HFF-Myc (cell line): ENCODE measurements at regions not wholly inside any gene's neighbourhood (a gene's known extent, or its start where the extent isn't known, plus 50 kb on each side); places are given as distances from the start of the nearest gene placed in this dataset.
"Not testable (repeated sequence)": the region's sequence is repeated elsewhere in the genome, so short reads cannot be mapped to it uniquely, and the experiment has no call there.

ENCODE experiments used
- DNase-seq: peaks from one replicate; pipeline ENCODE4 v3.0.0-alpha.2; 2011; ENCODE audit warnings: low read depth; ENCODE audit errors: extremely low read depth
- H3K4me3 ChIP-seq: replicated peaks from 2 replicates; pipeline ENCODE4 v1.5.1; 2011; ENCODE audit warnings: low read depth, mild to moderate bottlenecking, control low read depth, low read length
- CTCF ChIP-seq: IDR thresholded peaks from 2 replicates; pipeline ENCODE4 v1.5.1; 2012; ENCODE audit warnings: mild to moderate bottlenecking, low read depth, low read length, control low read depth; ENCODE audit errors: missing control alignments

- no peak for TF ChIP-seq CTCF
- no peak overlapping the region for H3K4me3 ChIP-seq
- DNase-seq = no peak
These were observed 86.9 kb downstream of the GGTLC2 start for GRCh38 chr22:22731374-22731676.

- DNase-seq, H3K4me3 ChIP-seq: not testable (repeated sequence)
These were observed 88.6 kb downstream of the GGTLC2 start for GRCh38 chr22:22733006-22733405.

DNA sequence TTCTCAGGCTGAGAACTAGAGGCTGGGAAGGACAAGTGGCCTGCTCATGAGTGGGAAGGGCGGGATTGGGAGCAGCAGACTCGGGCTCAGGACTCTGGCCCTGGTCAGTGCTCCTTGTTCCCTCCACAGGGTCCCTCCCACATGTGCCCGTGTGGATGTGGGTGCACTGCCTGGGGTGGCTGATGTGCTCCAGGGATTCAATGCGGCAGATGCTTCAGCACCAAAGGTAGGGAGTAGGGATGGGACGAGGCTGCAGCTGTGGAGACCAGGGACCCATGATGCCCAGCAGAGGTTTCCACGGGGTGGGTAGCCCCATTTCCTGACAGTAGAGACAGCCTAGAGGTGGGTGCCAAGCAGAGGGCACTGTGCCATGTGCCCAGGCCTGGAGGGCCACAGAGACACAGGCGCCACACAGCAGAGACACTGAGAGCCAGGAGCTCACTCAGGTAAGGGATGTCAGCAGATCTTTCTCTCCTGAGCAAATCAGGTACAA, 89.5 kb downstream of the GGTLC2 start:
- no peak overlapping the region for H3K4me3 ChIP-seq
- TF ChIP-seq CTCF = no peak
- DNase-seq = no peak

DNA sequence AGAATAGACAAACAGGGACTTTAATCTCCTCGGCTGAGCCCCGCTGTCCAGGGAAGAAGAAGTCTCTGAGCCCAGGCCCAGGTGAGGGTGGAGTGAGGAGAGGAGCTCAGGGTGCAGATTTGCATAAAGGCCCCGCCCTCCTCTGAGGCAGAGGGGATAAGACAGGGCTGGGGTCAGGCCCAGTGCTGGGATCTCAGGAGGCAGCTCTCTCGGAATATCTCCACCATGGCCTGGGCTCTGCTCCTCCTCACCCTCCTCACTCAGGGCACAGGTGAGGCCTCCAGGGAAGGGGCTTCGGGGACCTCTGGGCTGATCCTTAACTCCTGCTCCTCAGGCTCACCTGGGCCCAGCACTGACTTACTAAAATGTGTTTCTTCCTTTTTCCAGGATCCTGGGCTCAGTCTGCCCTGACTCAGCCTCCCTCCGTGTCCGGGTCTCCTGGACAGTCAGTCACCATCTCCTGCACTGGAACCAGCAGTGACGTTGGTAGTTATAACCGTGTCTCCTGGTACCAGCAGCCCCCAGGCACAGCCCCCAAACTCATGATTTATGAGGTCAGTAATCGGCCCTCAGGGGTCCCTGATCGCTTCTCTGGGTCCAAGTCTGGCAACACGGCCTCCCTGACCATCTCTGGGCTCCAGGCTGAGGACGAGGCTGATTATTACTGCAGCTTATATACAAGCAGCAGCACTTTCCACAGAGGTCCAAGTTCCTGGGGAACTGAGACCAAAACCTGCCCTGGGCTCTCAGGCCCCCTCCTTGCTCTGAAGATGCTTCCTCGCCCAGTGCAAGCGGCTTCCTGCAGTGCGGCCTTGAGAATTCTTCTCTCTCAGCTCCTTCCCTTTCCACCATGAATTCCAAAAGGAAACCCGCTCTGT, 90.2 kb downstream of the GGTLC2 start:
- not testable (repeated sequence) for H3K4me3 ChIP-seq, DNase-seq

DNA sequence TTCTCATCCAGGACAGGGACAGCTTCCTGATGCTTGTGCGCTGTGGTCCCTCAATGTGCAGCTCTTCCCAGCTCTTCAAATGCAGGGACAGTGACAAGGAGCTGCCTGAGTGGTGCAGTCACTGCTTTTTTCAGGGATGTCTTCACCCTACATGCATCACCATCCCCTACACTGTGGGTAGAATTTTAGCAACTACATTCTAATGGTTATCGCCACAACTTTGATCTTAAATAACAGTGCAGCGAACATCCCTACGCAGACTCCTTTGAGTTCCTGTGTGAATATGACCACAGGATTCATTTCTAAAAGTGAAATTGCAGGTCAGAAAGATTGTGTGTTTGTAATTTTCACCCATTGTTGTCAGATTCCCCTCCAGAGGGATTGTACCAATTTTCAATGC, 90.9 kb downstream of the GGTLC2 start:
- DNase-seq, H3K4me3 ChIP-seq: not testable (repeated sequence)

GRCh38 chr22:22735695-22736611, 91.5 kb downstream of the GGTLC2 start:
- no peak for TF ChIP-seq CTCF
- DNase-seq = no peak
- H3K4me3 ChIP-seq = no peak overlapping the region

GRCh38 chr22:22737590-22737989, 93.2 kb downstream of the GGTLC2 start:
- TF ChIP-seq CTCF = no peak
- no peak overlapping the region for H3K4me3 ChIP-seq
- no peak for DNase-seq

GRCh38 chr22:22738959-22739585, 94.7 kb downstream of the GGTLC2 start:
- no peak for TF ChIP-seq CTCF
- no peak for DNase-seq
- no peak overlapping the region for H3K4me3 ChIP-seq
